Left renal cortex interstitium (tissue), 4 donors: ENCODE measurements at regions not wholly inside any gene's neighbourhood (a gene's known extent, or its start where the extent isn't known, plus 50 kb on each side); places are given as distances from the start of the nearest gene placed in this dataset.
A peak's percentile ranks its signal among the peaks of the same experiment; 100 is the strongest.

Experiments used
- DNase-seq, 4 donors: peaks; one replicate each; pipeline ENCODE4 v3.0.0-alpha.2; 2013; ENCODE audit warnings: low read depth in 4 of 4, low spot score in 2 of 4, missing footprints in 1 of 4

DNA sequence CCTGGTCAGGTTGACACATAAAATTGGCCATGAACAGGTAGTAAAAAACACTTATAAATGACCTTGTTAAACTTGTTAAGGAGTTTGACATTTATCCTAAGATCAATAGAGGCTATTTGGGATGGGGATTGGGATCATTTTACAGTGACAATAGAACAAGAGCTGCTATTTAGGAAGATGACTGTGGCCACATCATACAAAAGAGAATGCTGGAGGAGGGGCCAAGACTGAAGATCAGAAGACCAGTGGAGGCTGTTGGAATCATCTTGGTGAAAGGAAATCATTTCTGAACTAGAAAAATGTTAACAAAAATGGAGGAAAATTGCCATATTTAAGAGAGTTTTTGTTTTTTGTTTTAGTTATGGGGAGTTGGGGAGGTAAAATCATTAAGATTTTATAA, 304.8 kb upstream of the TLE4 start:
- no peak for DNase-seq

GRCh38 chr9:79268806-79269205, 303.0 kb upstream of the TLE4 start:
- DNase-seq, result no peak

GRCh38 chr9:79273311-79273710, 298.5 kb upstream of the TLE4 start:
- DNase-seq, result no peak

GRCh38 chr9:79279356-79279755, 292.4 kb upstream of the TLE4 start:
- no peak for DNase-seq

DNA sequence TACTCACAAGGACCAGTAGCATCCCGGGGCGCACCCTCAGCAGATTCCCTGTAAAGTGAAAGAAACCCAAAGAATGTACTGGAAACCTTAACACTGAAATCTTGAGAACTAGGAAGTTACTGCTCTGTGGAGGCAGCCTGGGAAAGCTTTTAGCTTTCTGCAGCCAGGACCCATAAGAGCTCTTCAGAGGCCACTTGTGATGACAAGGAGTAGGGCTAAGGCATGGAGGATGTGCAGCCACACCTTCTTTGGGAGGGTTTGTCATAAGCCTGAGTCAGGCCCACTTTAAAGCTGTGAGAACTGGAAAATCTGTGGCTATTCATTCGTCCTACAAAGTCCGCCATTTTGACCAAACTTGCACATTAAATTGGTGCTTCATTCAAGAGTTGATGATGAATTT, 291.1 kb upstream of the TLE4 start:
- DNase-seq, result no peak

DNA sequence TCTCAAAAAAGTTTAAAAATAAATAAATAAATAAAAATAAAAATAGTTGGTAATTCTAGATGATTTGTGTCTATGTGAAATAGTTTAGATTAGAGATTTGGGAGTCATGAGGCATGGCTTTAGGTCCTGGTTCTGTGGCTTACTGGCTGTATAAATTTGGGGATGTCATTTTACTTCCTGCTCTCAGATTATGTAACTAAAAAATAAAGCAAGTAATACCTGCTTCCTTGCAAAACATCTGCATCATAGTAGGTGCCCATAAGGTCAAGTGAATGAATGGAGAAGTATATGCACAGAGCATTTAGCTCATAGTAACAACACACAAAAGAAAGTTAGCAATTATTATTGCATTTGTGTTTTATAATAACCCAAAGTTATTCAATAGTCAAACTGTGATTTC, 287.7 kb upstream of the TLE4 start:
- no peak for DNase-seq

GRCh38 chr9:79286992-79287707, 284.6 kb upstream of the TLE4 start:
- no peak for DNase-seq

GRCh38 chr9:79287708-79288290, 284.0 kb upstream of the TLE4 start:
- DNase-seq, result no peak

- no peak for DNase-seq
Observed at GRCh38 chr9:79289856-79290255, 281.9 kb upstream of the TLE4 start.

- DNase-seq, result no peak
Observed at GRCh38 chr9:79292731-79293280, 279.0 kb upstream of the TLE4 start.

DNA sequence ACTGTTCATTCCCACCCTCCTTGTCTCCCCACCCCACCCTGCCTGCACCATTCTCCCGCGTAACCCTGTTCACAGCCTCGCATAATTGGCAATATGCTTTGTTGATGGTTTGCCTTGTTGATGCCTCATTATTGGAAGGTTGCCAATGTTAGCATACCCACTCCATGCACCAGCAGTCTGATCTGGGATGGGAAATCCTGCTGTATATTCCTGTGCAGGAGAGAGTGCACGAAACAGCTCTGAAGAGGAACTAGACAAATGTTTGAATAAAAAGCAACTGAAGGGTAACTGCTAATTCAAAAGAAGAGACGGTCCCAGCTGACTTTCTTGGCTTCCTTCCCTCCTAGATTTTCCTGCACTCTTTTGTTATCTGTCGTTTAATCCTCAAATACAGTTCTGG, 271.7 kb upstream of the TLE4 start:
- DNase-seq, result no peak

- peak in 2 of 4 donors; percentile 29 to 32 for DNase-seq
Observed at GRCh38 chr9:79301085-79301484, 270.7 kb upstream of the TLE4 start.

DNA sequence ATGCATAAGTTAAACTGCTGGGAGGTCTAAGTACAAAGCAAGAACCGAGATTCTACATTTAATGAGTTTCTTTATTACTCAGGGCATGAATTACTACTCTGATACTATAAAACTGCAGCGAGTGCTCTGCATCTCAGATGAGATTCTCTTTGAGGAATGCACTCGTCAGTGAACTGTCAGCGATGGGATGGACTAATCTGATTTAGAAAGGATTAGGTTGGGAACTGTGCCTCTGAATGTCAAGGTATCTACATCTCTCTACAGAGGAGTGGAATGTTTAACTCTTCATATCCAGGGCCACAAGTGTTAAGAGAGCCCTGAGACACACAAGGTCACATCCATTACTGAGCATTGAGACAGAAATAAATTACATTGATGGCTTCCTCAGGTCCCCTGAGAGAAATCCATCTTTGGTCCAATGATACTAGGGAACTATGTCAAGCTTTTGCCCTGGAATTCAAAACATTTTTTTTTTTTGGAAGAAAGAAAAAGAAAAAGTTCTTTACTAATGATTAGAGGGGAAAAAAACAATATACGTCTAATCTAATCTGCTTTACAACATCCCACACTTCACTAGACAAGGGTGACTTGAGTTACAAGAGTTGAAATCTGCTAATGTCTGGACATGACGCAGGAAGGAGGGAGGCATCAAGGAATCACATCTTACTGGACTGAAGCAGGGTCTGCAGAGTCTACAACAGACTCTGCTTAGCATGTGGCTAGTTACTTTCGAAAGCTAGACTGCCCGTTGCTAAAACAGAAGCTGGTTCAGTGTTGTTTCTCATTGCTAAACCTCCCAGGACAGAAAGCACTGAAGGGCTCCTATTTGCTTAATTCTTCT, 270.0 kb upstream of the TLE4 start:
- DNase-seq, result peak; percentile 44 to 71 (median 56)

DNA sequence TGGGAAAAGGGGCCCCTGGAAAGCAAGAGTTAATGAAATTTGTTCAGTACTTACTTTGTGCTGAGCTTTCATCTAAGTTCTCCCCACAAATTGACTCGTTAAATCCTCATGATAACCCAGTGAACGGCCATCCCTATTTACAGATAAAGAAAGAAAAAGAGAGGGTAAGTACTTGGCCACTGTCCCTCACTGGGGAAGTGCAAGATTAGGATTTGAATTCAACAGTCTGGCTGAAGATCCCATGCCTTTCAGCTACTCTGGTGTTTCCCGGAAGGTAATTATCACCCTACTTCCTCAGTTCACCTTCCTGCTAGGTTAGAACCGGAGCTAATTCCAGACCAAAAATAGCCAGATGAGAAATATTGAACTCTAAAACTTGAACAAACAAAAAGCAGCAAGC, 269.2 kb upstream of the TLE4 start:
- no peak for DNase-seq

DNA sequence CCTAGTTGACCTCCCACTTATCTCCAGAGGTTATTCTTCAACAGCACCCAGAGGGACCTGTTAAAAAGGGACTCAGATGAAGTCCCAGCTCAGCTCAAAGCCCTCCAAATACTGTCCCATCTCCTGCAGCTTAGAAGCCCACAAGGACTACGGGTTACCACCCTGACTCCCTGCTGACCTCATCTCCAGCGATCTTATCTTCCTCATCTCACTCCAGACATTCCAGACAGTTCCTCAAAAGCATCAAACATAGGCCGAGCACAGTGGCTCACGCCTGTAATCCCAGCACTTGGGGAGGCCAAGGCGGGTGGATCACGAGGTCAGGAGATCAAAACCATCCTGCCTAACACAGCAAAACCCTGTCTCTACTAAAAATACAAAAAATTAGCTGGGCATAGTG, 263.8 kb upstream of the TLE4 start:
- DNase-seq, result no peak

DNA sequence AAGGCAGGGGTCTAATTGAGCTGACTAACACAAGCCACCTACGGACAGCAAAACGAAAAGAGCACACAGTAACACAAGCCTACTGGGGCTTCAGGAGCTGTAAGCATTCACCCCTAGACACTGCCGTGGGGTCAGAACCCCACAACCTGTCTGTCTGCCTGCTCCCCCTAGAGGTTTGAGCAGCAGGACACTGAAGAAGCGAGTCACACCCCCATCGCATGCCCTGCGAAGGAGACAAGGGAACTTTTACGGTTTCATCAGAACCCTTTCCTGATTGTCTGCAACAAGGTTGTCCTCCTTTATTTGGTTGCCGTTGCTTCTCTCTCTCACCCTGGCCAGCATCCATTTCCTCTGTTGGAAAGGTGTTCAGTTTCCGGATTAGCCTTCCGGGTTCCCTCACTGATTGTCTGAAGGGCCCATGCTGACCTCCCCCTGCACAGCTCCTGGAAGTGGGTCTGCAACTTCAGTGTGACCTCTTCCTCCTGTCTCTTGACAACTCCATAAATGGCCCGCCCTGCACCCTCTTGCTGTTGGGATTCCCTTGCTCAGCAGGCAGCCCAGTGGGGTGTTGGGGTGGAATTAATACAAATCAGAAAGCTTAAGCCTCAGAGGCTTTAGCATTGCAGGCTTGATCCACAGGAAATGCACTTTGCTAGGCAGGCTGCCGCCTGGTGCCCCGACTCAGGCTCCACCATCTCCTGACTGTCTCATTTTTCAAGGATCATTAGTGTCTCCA, 258.9 kb upstream of the TLE4 start:
- no peak for DNase-seq

DNA sequence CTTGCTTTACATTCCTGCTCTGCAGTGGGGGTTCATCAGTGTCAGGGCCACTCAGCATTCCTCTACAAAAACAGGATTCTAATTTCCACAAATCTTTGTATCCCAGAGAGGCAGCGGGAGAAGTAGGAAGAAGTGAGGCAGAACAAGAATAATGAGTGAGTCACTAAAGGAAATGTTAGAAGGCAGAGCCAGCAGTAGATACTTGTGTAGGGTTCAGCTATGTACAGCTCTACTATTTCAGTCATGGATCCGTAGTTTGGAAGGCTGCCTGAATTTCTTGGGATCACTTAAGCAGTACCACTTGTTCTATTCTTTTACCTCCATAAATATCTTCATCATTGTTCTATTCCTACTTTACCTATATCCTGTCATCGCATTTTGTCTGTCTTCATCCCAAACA, 246.3 kb upstream of the TLE4 start:
- DNase-seq, result no peak

DNA sequence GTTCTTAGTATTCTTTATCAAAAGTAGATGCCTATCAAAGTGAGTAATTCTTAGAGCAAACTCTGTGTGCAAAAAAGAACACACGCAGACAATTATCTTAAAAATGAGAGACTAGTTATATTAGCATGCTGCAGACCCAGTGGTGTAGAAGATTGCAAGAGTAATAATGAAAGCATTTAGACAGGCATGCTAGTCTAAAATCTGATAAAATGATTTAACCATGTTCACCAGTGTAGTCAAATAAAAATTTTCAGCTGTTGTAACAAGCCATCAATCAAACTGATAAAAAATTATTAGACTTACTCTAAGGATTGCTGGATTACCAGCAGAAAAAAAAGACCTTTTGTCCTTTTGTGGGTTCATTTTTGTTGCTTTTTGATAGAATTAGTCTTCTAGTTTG, 241.9 kb upstream of the TLE4 start:
- DNase-seq, result no peak

DNA sequence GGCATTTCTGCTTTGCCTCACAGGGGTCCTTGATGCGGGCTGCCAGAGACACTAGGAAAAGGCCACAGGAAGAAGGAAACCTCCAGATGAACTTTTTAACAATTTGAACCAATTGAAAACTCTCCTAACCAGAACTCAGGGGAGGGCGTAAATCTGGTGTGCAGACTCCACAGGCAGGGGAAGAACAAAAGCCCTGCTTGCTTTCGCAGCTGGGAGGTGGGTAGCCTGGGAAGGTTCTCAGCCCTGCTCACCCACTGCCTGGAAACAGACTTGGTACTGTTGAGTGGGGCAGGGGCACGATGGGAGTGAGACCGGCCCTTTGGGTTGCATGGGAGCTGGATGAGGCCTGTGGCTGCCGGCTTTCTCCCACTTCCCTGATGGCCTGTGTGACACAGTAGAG, 237.8 kb upstream of the TLE4 start:
- DNase-seq, result no peak

GRCh38 chr9:79334711-79335110, 237.1 kb upstream of the TLE4 start:
- no peak for DNase-seq

GRCh38 chr9:79335987-79336386, 235.8 kb upstream of the TLE4 start:
- DNase-seq, result no peak
